Common myeloid progenitor, CD34-positive (primary cell): ENCODE measurements at regions not wholly inside any gene's neighbourhood (a gene's known extent, or its start where the extent isn't known, plus 50 kb on each side); places are given as distances from the start of the nearest gene placed in this dataset.

Source experiments
- CTCF ChIA-PET: fragments of 350-600 bp; sonication (Branson Sonifier 250); formaldehyde crosslinking; loops from one replicate; lab custom pipeline; 2021; ENCODE audit warnings: antibody characterized with exemption; lab: Charles Lee
- POLR2A ChIA-PET: fragments of 350-600 bp; sonication (Branson Sonifier 250); formaldehyde crosslinking; loops from one replicate; lab custom pipeline; 2021; ENCODE audit warnings: antibody characterized with exemption; lab: Charles Lee
- DNase-seq, 3 donors: peaks; one replicate each; pipeline versions ENCODE4 v3.0.0 to v3.0.0-alpha.2; 2013
- H3K27ac ChIP-seq, 2 experiments: 1 replicate in 1 of 2; 2 replicates in 1 of 2; pipeline ENCODE4 v1.7.0; 2013; ENCODE audit warnings: inconsistent platforms in 2 of 2, low read length in 2 of 2, mild to moderate bottlenecking in 2 of 2, low read depth in 1 of 2, moderate library complexity in 1 of 2; ENCODE audit not compliant: severe bottlenecking in 2 of 2, insufficient read depth in 1 of 2, poor library complexity in 1 of 2
- H3K27me3 ChIP-seq, 5 experiments: replicated peaks in 2 of 5; 1 replicate in 3 of 5; 2 replicates in 2 of 5; pipeline versions ENCODE4 v1.6.1 to v1.7.0; 2013; ENCODE audit warnings: low read length in 4 of 5, mild to moderate bottlenecking in 2 of 5, moderate library complexity in 2 of 5, inconsistent platforms in 1 of 5; ENCODE audit not compliant: insufficient read depth in 5 of 5, control insufficient read depth in 4 of 5
- H3K36me3 ChIP-seq, 4 experiments: 1 replicate in 2 of 4; 2 replicates in 2 of 4; pipeline versions ENCODE4 v1.6.1 to v1.7.0; 2013; ENCODE audit warnings: low read length in 3 of 4, control low read depth in 1 of 4, mild to moderate bottlenecking in 1 of 4; ENCODE audit not compliant: control insufficient read depth in 4 of 4, insufficient read depth in 4 of 4
- H3K4me1 ChIP-seq, 4 experiments: 1 replicate in 3 of 4; 2 replicates in 1 of 4; pipeline versions ENCODE4 v1.6.1 to v1.7.1; 2013; ENCODE audit warnings: low read length in 3 of 4, mild to moderate bottlenecking in 3 of 4, control low read depth in 1 of 4, inconsistent platforms in 1 of 4, moderate library complexity in 1 of 4; ENCODE audit not compliant: control insufficient read depth in 4 of 4, insufficient read depth in 4 of 4; ENCODE audit errors: control extremely low read depth in 1 of 4
- H3K4me3 ChIP-seq, 7 experiments: 1 replicate in 4 of 7; 2 replicates in 3 of 7; pipeline versions ENCODE4 v1.5.1 to v1.7.0; 2013; ENCODE audit warnings: mild to moderate bottlenecking in 7 of 7, low read length in 6 of 7, moderate library complexity in 6 of 7, inconsistent platforms in 2 of 7, low read depth in 2 of 7, control low read depth in 1 of 7; ENCODE audit not compliant: insufficient read depth in 4 of 7, control insufficient read depth in 1 of 7; ENCODE audit errors: extremely low read depth in 1 of 7
- H3K9me3 ChIP-seq, 5 experiments: 1 replicate in 4 of 5; 2 replicates in 1 of 5; pipeline versions ENCODE4 v1.6.1 to v1.7.1; 2013; ENCODE audit warnings: low read length in 4 of 5, mild to moderate bottlenecking in 2 of 5, inconsistent platforms in 1 of 5, low read depth in 1 of 5, moderate library complexity in 1 of 5; ENCODE audit not compliant: control insufficient read depth in 4 of 5, insufficient read depth in 2 of 5; ENCODE audit errors: control extremely low read depth in 1 of 5
- WGBS: methylation state at CpG from one replicate; pipeline ENCODE4 v1.1.5; 2013; ENCODE audit not compliant: insufficient coverage; 5-methylcytosine and 5-hydroxymethylcytosine counted together

GRCh38 chr1:115404911-115405310, 66.9 kb upstream of the NGF start:
- Histone ChIP-seq H3K27ac (no peak overlapping the region), H3K27me3 (no peaks in the 10 kb centered on the region), H3K4me3 (no peak overlapping the region), H3K36me3 (no peaks in the 10 kb centered on the region), H3K4me1 (no peaks in the 10 kb centered on the region), H3K9me3 (peaks cover 0 to 8% (median 0%) of the 10 kb centered on the region in 5 experiments)
- ChIA-PET CTCF (no interaction called here), POLR2A (no interaction called here)
- 100% methylated on average over 2 of the region's 2 CpGs for WGBS
- no peak for DNase-seq

GRCh38 chr1:115402753-115403184, 64.7 kb upstream of the NGF start:
- WGBS, result 91% methylated on average over 2 of the region's 2 CpGs
- CTCF ChIA-PET, result no interaction called here

DNA sequence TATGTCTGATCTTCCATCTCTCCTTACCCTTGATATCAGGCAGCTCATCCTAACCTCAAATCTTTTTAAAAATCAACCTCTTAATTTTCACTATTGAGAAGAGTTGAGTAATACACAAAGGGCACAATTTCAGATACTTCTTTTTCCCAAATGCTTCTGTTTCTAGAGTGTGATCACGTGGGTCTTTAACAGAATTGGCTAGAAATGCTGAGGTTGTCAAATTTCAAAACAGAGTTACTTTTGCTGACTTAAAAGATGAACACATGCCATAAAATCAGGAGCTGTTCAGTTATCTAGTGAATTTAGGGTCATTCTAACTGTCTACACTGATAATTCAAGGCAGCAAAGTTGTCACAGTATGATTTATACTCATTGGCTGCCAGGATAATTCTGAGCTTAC, 63.6 kb upstream of the NGF start:
- H3K27me3 ChIP-seq, result no peaks in the 10 kb centered on the region
- ChIA-PET CTCF (no interaction called here), POLR2A (no interaction called here)
- H3K4me1 ChIP-seq, result no peaks in the 10 kb centered on the region
- H3K36me3 ChIP-seq, result no peaks in the 10 kb centered on the region
- H3K4me3 ChIP-seq, result no peak overlapping the region
- H3K9me3 ChIP-seq, result peaks cover 0 to 7% (median 0%) of the 10 kb centered on the region in 5 experiments
- no peak overlapping the region for H3K27ac ChIP-seq
- no peak for DNase-seq
- no CpG with 5 or more reads among the region's 1 CpG for WGBS

More at GRCh38 chr1:115402753-115403184, 64.7 kb upstream of the NGF start:
- Histone ChIP-seq H3K4me3 (no peak overlapping the region), H3K4me1 (no peaks in the 10 kb centered on the region), H3K36me3 (no peaks in the 10 kb centered on the region), H3K9me3 (peaks cover 0 to 8% (median 0%) of the 10 kb centered on the region in 5 experiments), H3K27me3 (no peaks in the 10 kb centered on the region), H3K27ac (no peak overlapping the region)
- DNase-seq, result no peak
- POLR2A ChIA-PET, result no interaction called here

DNA sequence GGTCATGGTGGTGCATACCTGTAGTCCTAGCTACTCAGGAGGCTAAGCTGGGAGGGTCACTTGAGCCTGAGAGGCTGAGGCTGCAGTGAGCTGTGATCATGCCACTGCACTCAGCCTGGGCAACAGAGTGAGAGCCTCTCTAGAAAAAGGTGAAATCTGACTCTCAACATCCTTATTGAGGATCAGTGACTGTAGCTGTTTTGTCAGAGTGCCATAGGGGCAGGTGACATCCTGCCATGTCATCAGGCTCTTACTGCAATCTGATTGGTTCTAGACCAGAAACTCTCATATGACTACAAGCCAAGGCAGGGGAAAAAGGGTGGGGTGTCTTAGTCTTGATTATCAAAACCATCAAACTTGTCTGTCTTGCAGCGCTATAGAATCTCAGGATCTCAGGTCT, 62.8 kb upstream of the NGF start:
- CTCF ChIA-PET, result no interaction called here
- Histone ChIP-seq H3K9me3 (no peaks in the 10 kb centered on the region), H3K27ac (no peak overlapping the region), H3K27me3 (no peaks in the 10 kb centered on the region), H3K36me3 (no peaks in the 10 kb centered on the region), H3K4me3 (no peak overlapping the region), H3K4me1 (no peaks in the 10 kb centered on the region)
- POLR2A ChIA-PET, result no interaction called here
- WGBS, result 80% methylated on average over 1 of the region's 1 CpG
- no peak for DNase-seq

GRCh38 chr1:115400426-115400825, 62.4 kb upstream of the NGF start:
- Histone ChIP-seq H3K4me1 (no peaks in the 10 kb centered on the region), H3K36me3 (no peaks in the 10 kb centered on the region), H3K27me3 (no peaks in the 10 kb centered on the region), H3K27ac (no peak overlapping the region), H3K4me3 (no peak overlapping the region), H3K9me3 (no peaks in the 10 kb centered on the region)
- WGBS, result 100% methylated on average over 1 of the region's 5 CpGs
- no peak for DNase-seq
- ChIA-PET CTCF (no interaction called here), POLR2A (no interaction called here)

- H3K27me3 ChIP-seq, result no peaks in the 10 kb centered on the region
- no peaks in the 10 kb centered on the region for H3K36me3 ChIP-seq
- 98% methylated on average over 4 of the region's 4 CpGs for WGBS
- no peaks in the 10 kb centered on the region for H3K4me1 ChIP-seq
- H3K9me3 ChIP-seq, result no peaks in the 10 kb centered on the region
- no peak for DNase-seq
- ChIA-PET POLR2A (no interaction called here), CTCF (no interaction called here)
- H3K27ac ChIP-seq, result no peak overlapping the region
- H3K4me3 ChIP-seq, result no peak overlapping the region
These were observed 60.7 kb upstream of the NGF start for GRCh38 chr1:115398745-115399144.
